Osteocyte (in vitro differentiated cells): ENCODE measurements at regions not wholly inside any gene's neighbourhood (a gene's known extent, or its start where the extent isn't known, plus 50 kb on each side); places are given as distances from the start of the nearest gene placed in this dataset.
"Not testable (repeated sequence)": the region's sequence is repeated elsewhere in the genome, so short reads cannot be mapped to it uniquely, and the experiment has no call there.

Source experiments
- DNase-seq: peaks from one replicate; pipeline ENCODE4 v3.0.0; 2021; ENCODE audit warnings: mixed read lengths; ENCODE audit not compliant: unreplicated experiment; ENCODE audit errors: extremely low spot score
- H3K27ac Mint-ChIP-seq: one replicate; pipeline ENCODE4 v1.8.0; 2021; ENCODE audit warnings: mild to moderate bottlenecking, mixed read lengths; ENCODE audit not compliant: unreplicated experiment
- H3K27me3 Mint-ChIP-seq: one replicate; pipeline ENCODE4 v1.8.0; 2021; ENCODE audit warnings: mixed read lengths; ENCODE audit not compliant: unreplicated experiment
- H3K36me3 Mint-ChIP-seq: one replicate; pipeline ENCODE4 v1.8.0; 2021; ENCODE audit warnings: mixed read lengths; ENCODE audit not compliant: unreplicated experiment
- H3K4me1 Mint-ChIP-seq: one replicate; pipeline ENCODE4 v1.8.0; 2021; ENCODE audit warnings: mixed read lengths; ENCODE audit not compliant: unreplicated experiment
- H3K4me3 Mint-ChIP-seq: one replicate; pipeline ENCODE4 v1.8.0; 2021; ENCODE audit warnings: mild to moderate bottlenecking, moderate library complexity, mixed read lengths; ENCODE audit not compliant: unreplicated experiment
- H3K9me3 Mint-ChIP-seq: one replicate; pipeline ENCODE4 v1.8.0; 2021; ENCODE audit warnings: mixed read lengths; ENCODE audit not compliant: unreplicated experiment
- CTCF ChIP-seq: fragments of 200-600 bp; sonication (generic); IDR thresholded peaks from 2 replicates; pipeline ENCODE4 v1.5.0; 2021; ENCODE audit warnings: antibody characterized with exemption, mild to moderate bottlenecking, moderate library complexity

GRCh38 chr18:62458868-62459716 is 63.7 kb upstream of the ZCCHC2 start:
- Mint-ChIP-seq H3K27ac (no peak overlapping the region), H3K9me3 (peaks cover 2% of the 10 kb centered on the region), H3K36me3 (no peaks in the 10 kb centered on the region), H3K4me3 (no peak overlapping the region), H3K27me3 (peaks cover 21% of the 10 kb centered on the region), H3K4me1 (no peaks in the 10 kb centered on the region)
- no peak for TF ChIP-seq CTCF
- DNase-seq: peak; percentile 53

- Mint-ChIP-seq H3K4me3 (no peak overlapping the region), H3K36me3 (no peaks in the 10 kb centered on the region), H3K27me3 (peaks cover 7% of the 10 kb centered on the region), H3K4me1 (no peaks in the 10 kb centered on the region), H3K9me3 (peaks cover 11% of the 10 kb centered on the region), H3K27ac (no peak overlapping the region)
- no peak for TF ChIP-seq CTCF
- no peak for DNase-seq
Observed at GRCh38 chr18:62460851-62461300, 61.9 kb upstream of the ZCCHC2 start.

GRCh38 chr18:62461591-62461990 is 61.2 kb upstream of the ZCCHC2 start:
- TF ChIP-seq CTCF: no peak
- Mint-ChIP-seq H3K27ac (no peak overlapping the region), H3K4me1 (no peaks in the 10 kb centered on the region), H3K4me3 (no peak overlapping the region), H3K36me3 (no peaks in the 10 kb centered on the region), H3K9me3 (peaks cover 11% of the 10 kb centered on the region), H3K27me3 (peaks cover 4% of the 10 kb centered on the region)
- DNase-seq: no peak

- TF ChIP-seq CTCF: no peak
- no peak overlapping the region for H3K27ac Mint-ChIP-seq
- peaks cover 11% of the 10 kb centered on the region for H3K27me3 Mint-ChIP-seq
- H3K9me3 Mint-ChIP-seq: peaks cover 17% of the 10 kb centered on the region
- H3K36me3 Mint-ChIP-seq: no peaks in the 10 kb centered on the region
- no peak overlapping the region for H3K4me3 Mint-ChIP-seq
- DNase-seq: no peak
- H3K4me1 Mint-ChIP-seq: no peaks in the 10 kb centered on the region
Observed at GRCh38 chr18:62464266-62464665, 58.6 kb upstream of the ZCCHC2 start.

- Mint-ChIP-seq H3K27me3 (peaks cover 52% of the 10 kb centered on the region), H3K9me3 (peaks cover 27% of the 10 kb centered on the region)
- H3K27ac Mint-ChIP-seq, H3K36me3 Mint-ChIP-seq, DNase-seq, H3K4me3 Mint-ChIP-seq, H3K4me1 Mint-ChIP-seq: not testable (repeated sequence)
Observed at GRCh38 chr18:62469131-62469530, 53.7 kb upstream of the ZCCHC2 start.
